Right lobe of liver (tissue), 6 donors: ENCODE measurements at regions not wholly inside any gene's neighbourhood (a gene's known extent, or its start where the extent isn't known, plus 50 kb on each side); places are given as distances from the start of the nearest gene placed in this dataset.

Experiments used
- ATAC-seq, 4 donors: fragments of 200-7000 bp; cut with Tn5 transposase; one replicate each; pipeline ENCODE4 v1.9.1; 2020; ENCODE audit warnings: mild to moderate bottlenecking in 4 of 4, moderate library complexity in 4 of 4
- DNase-seq, 3 donors: peaks; one replicate each; pipeline ENCODE4 v3.0.0-alpha.2; 2020
- H3K27ac ChIP-seq, 3 donors: fragments of 200-600 bp; one replicate each; pipeline ENCODE4 v1.8.0; 2022
- H3K27me3 ChIP-seq, 2 donors: fragments of 200-600 bp; one replicate each; pipeline ENCODE4 v1.8.0; 2022
- H3K36me3 ChIP-seq, 4 donors: fragments of 200-600 bp; sonication (generic) in 1 of 4; one replicate each; pipeline versions ENCODE4 v1.5.1 to v1.8.0; 2017 to 2022; ENCODE audit warnings: control low read depth in 1 of 4
- H3K4me1 ChIP-seq, 4 donors: fragments of 200-600 bp; sonication (generic) in 1 of 4; one replicate each; pipeline versions ENCODE4 v1.5.1 to v1.8.0; 2017 to 2022; ENCODE audit warnings: control low read depth in 1 of 4
- H3K4me3 ChIP-seq, 3 donors: fragments of 200-600 bp; one replicate each; pipeline ENCODE4 v1.8.0; 2022
- H3K9me3 ChIP-seq, 4 donors: fragments of 200-600 bp; sonication (generic) in 1 of 4; one replicate each; pipeline versions ENCODE4 v1.5.1 to v1.8.0; 2017 to 2022; ENCODE audit warnings: control low read depth in 1 of 4
- POLR2A ChIP-seq: fragments of 450-650 bp; IDR thresholded peaks from one replicate; pipeline ENCODE4 v1.6.1; 2017; ENCODE audit warnings: antibody characterized with exemption, mild to moderate bottlenecking
- WGBS: methylation state at CpG from one replicate; pipeline ENCODE4 v1.1.6; 2018; ENCODE audit warnings: low coverage, low lambda C conversion rate; ENCODE audit not compliant: insufficient coverage; ENCODE audit errors: missing lambda C conversion rate; 5-methylcytosine and 5-hydroxymethylcytosine counted together
- intact Hi-C, 2 donors: fragments of 100-400 bp; cut with DNase I; formaldehyde crosslinking; loops; one replicate each; pipeline versions ENCODE4 v1.11.2 to v1.14.1; 2022
- TF ChIP-seq, protein P1 (sequence below), 4 donors: fragments of 200-600 bp in 3 of 4; fragments of 450-650 bp in 1 of 4; IDR thresholded peaks; one replicate each; pipeline versions ENCODE4 v1.5.1 to v1.8.0; 2016 to 2022; ENCODE audit warnings: antibody characterized with exemption in 4 of 4, mild to moderate bottlenecking in 2 of 4
- donor health status: DM: no; HTN: yes; CAD: no.
- donor health status: DM: no; HTN: no; CAD: no.
- donor health status: DM: no; HTN: no; CAD: no.
- donor health status: DM: no; HTN: yes; CAD: no.
- donor health status: DM: no; HTN: yes; CAD: no.

DNA sequence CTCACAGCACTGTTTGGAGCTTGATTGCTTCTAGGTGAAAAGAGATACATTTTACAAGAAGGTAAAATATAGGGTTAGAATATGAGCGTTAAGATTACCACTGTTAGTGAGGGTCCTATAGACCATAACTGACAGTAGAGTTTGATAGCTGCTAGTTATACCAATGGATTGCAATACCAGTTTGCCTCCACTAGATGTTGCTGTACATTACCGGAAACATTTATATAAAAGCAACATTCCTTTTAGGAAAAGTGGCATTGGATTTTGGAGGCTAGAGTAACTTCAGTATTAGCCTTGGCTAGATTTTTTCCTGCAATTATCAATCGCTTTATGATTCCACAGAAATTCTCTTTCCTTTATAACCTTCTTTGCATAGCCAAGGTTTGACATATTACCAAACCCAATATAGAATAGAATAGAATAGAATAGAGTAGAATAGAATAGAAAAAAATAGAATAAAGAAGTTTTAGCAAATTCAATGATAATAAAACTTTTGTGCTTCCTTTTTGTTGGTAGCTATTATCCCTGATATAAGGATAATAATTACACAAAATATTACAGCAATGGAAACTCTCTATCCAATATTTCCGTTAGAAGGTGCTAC is 1093.6 kb upstream of the ALCAM start:
- 31% methylated on average over 4 of the region's 4 CpGs for WGBS
- Histone ChIP-seq H3K4me3 (no peak overlapping the region), H3K9me3 (no peaks in the 10 kb centered on the region), H3K27ac (no peak overlapping the region), H3K36me3 (no peaks in the 10 kb centered on the region), H3K27me3 (no peaks in the 10 kb centered on the region), H3K4me1 (no peaks in the 10 kb centered on the region)
- DNase-seq, result no peak
- peak; percentile 63 to 79 (median 72) for ATAC-seq
- TF ChIP-seq POLR2A, result no peak
- TF ChIP-seq, protein P1, sequence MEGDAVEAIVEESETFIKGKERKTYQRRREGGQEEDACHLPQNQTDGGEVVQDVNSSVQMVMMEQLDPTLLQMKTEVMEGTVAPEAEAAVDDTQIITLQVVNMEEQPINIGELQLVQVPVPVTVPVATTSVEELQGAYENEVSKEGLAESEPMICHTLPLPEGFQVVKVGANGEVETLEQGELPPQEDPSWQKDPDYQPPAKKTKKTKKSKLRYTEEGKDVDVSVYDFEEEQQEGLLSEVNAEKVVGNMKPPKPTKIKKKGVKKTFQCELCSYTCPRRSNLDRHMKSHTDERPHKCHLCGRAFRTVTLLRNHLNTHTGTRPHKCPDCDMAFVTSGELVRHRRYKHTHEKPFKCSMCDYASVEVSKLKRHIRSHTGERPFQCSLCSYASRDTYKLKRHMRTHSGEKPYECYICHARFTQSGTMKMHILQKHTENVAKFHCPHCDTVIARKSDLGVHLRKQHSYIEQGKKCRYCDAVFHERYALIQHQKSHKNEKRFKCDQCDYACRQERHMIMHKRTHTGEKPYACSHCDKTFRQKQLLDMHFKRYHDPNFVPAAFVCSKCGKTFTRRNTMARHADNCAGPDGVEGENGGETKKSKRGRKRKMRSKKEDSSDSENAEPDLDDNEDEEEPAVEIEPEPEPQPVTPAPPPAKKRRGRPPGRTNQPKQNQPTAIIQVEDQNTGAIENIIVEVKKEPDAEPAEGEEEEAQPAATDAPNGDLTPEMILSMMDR (IDR thresholded peaks at IDR 0.05), result peak; percentile 52 to 76 (median 66)
- intact Hi-C loops, result no loop called here

DNA sequence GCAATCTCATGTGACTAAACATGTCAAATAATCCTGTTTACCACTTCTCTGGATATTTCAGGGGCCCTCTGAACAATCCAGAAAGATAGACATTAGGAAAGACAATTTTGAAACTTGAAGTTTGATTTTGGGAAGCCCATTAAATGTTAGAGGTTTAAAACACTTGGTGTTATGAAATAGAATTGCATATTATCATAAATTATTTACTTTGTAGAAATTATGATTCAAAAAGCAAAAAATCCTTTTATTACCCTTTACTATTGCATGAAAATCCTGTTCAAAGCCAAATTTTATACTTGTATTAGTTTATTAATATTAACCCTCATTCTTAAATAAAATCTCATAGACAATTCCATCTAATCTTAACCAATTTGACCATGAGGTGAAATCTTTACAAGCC is 1091.5 kb upstream of the ALCAM start:
- Histone ChIP-seq H3K36me3 (no peaks in the 10 kb centered on the region), H3K27ac (no peak overlapping the region), H3K4me1 (no peaks in the 10 kb centered on the region), H3K9me3 (no peaks in the 10 kb centered on the region), H3K4me3 (no peak overlapping the region), H3K27me3 (no peaks in the 10 kb centered on the region)
- DNase-seq (no peak), ATAC-seq (no peak)
- intact Hi-C loops, result no loop called here
- TF ChIP-seq, protein P1 (IDR thresholded peaks at IDR 0.05), result no peak
- no peak for TF ChIP-seq POLR2A

DNA sequence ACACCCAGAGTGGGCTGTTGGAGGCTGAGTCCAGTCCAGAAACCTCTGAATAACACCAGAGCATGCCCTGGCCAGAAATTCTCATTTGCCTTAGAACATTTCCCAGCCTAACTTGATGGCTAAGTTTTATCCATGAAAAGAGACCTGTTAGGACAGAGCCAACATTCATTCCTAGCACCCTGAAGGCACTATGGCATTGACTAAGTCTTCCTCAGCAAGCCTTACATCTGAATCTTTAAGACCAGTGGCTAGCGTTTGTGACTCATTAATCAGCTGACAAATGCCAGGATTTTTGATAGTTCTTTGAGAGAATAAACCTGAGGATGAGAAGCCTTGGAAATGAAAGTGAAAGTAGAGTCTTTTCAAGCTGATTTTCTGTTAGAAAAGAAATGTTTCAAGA is 1087.1 kb upstream of the ALCAM start:
- peak overlapping the region; percentile 52 to 72 (median 56) for H3K27ac ChIP-seq
- no peak for DNase-seq
- H3K36me3 ChIP-seq, result no peaks in the 10 kb centered on the region
- peak overlapping the region; percentile 6 to 41 (median 39) for H3K4me3 ChIP-seq
- intact Hi-C loops, result no loop called here
- WGBS, result 0% methylated on average over 1 of the region's 1 CpG
- no peak for TF ChIP-seq POLR2A
- TF ChIP-seq, protein P1 (IDR thresholded peaks at IDR 0.05), result no peak
- peak; percentile 69 to 96 (median 84) for ATAC-seq
- peaks cover 0 to 6% (median 0%) of the 10 kb centered on the region in 4 donors for H3K9me3 ChIP-seq
- no peaks in the 10 kb centered on the region for H3K27me3 ChIP-seq
- H3K4me1 ChIP-seq, result no peaks in the 10 kb centered on the region

DNA sequence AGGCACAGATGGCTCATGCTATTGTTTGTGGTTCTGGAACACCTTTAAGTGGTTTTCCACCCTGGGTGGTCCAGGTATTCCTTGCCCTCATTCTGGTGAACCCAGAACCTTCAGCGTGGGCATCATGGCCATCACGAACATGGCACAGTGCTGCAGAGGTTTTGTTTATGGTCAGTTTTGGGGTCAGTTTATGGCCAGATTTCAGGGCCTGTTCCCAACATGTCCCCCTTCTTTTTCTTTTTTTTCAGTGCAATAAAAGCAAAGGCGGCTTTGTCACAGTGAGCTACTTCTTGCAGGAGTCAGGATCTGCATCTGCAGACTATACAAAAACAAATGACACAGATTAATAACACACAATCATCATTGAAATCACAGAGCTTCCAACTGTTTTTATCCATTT is 1085.0 kb upstream of the ALCAM start:
- Histone ChIP-seq H3K27ac (no peak overlapping the region), H3K4me1 (no peaks in the 10 kb centered on the region), H3K4me3 (no peak overlapping the region), H3K27me3 (no peaks in the 10 kb centered on the region), H3K9me3 (peaks cover 0 to 6% (median 0%) of the 10 kb centered on the region in 4 donors), H3K36me3 (no peaks in the 10 kb centered on the region)
- ATAC-seq (no peak), DNase-seq (no peak)
- no peak for TF ChIP-seq POLR2A
- intact Hi-C loops, result no loop called here
- 73% methylated on average over 3 of the region's 3 CpGs for WGBS

DNA sequence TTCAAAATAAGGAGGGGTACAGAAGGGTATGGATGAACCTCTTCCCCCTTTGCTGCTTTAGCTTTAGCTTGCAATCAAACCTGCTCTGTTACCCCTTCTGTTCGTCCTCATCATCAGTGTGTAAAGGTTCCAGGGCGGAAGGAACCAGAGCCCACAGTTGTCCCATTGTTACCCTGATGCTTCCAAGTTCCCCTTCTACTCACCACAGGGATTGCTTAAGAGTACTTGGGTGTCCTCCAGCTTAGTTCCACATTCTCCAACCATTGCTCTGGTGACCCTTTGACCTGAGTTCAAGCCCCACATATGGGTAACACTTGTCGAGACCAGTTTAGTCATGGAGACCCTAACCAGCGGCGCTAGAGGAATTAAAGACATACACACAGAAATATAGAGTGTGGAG is 1080.1 kb upstream of the ALCAM start:
- Histone ChIP-seq H3K36me3 (no peaks in the 10 kb centered on the region), H3K4me1 (peaks cover 0 to 6% (median 0%) of the 10 kb centered on the region in 4 donors), H3K27me3 (no peaks in the 10 kb centered on the region), H3K4me3 (no peak overlapping the region), H3K27ac (no peak overlapping the region), H3K9me3 (no peaks in the 10 kb centered on the region)
- WGBS, result 76% methylated on average over 4 of the region's 5 CpGs
- ATAC-seq, result peak in 2 of 4 donors; percentile 7 to 39
- intact Hi-C loops, result no loop called here
- DNase-seq, result no peak
- TF ChIP-seq, protein P1 (IDR thresholded peaks at IDR 0.05), result no peak
- no peak for TF ChIP-seq POLR2A
